Panc1 (cell line): ENCODE measurements at regions not wholly inside any gene's neighbourhood (a gene's known extent, or its start where the extent isn't known, plus 50 kb on each side); places are given as distances from the start of the nearest gene placed in this dataset.

ENCODE experiments used
- CTCF ChIP-seq: fragments of 450-650 bp; IDR thresholded peaks from 2 replicates; pipeline ENCODE4 v1.5.1; 2017; ENCODE audit warnings: mild to moderate bottlenecking
- REST ChIP-seq, 2 experiments: IDR thresholded peaks; 2 replicates each; pipeline ENCODE4 v1.6.1; 2011 to 2012; ENCODE audit warnings: low read depth in 2 of 2, control low read depth in 1 of 2, low read length in 1 of 2, mild to moderate bottlenecking in 1 of 2, moderate library complexity in 1 of 2; ENCODE audit not compliant: insufficient read depth in 1 of 2

GRCh38 chr3:67232642-67233041, 234.5 kb downstream of the KBTBD8 start:
- no peak for TF ChIP-seq CTCF
- TF ChIP-seq REST (IDR thresholded peaks at IDR 0.05; ENCODE audit: insufficient read depth in 1 of 2, low read depth in 2 of 2, low read length in 1 of 2), result no peak
